ENCODE measurements at regions not wholly inside any gene's neighbourhood (a gene's known extent, or its start where the extent isn't known, plus 50 kb on each side); places are given as distances from the start of the nearest gene placed in this dataset.
"Not testable (repeated sequence)": the region's sequence is repeated elsewhere in the genome, so short reads cannot be mapped to it uniquely, and the experiment has no call there.

- DNase-seq (ENCODE audit: low read depth), result no peak
Measured at GRCh38 chr11:7874056-7874455, 57.0 kb downstream of the OR10A6 start.

- no peak for DNase-seq (ENCODE audit: low read depth)
Measured at GRCh38 chr11:7872890-7873289, 58.2 kb downstream of the OR10A6 start.

GRCh38 chr11:7871056-7871455 is 60.0 kb downstream of the OR10A6 start:
- DNase-seq (ENCODE audit: low read depth), result peak; percentile 57

GRCh38 chr11:7869467-7869866 is 61.6 kb downstream of the OR10A6 start:
- DNase-seq (ENCODE audit: low read depth), result peak; percentile 76

- not testable (repeated sequence) for DNase-seq (ENCODE audit: low read depth)
Measured at GRCh38 chr11:7861292-7861691, 64.5 kb upstream of the OR5P2 start.

- not testable (repeated sequence) for DNase-seq (ENCODE audit: low read depth)
Measured at GRCh38 chr11:7860844-7861243, 64.1 kb upstream of the OR5P2 start.

- DNase-seq (ENCODE audit: low read depth), result no peak
Measured at GRCh38 chr11:7858006-7858405, 61.3 kb upstream of the OR5P2 start.

GRCh38 chr11:7851391-7851790 is 54.6 kb upstream of the OR5P2 start:
- no peak for DNase-seq (ENCODE audit: low read depth)

- DNase-seq (ENCODE audit: low read depth), result no peak
Measured at GRCh38 chr11:7849018-7849417, 52.3 kb upstream of the OR5P2 start.
